SKM-1 treated with dmso at 0.1 percent for 144 hours (cell line): ENCODE measurements at regions not wholly inside any gene's neighbourhood (a gene's known extent, or its start where the extent isn't known, plus 50 kb on each side); places are given as distances from the start of the nearest gene placed in this dataset.
"Not testable (repeated sequence)": the region's sequence is repeated elsewhere in the genome, so short reads cannot be mapped to it uniquely, and the experiment has no call there.

Source experiments
- DNase-seq: peaks from one replicate; lab custom pipeline; 2025; ENCODE audit not compliant: unreplicated experiment; lab: John Stamatoyannopoulos, UW

- DNase-seq, result peak; percentile 29
These were observed 230.7 kb downstream of the SATB1 start for GRCh38 chr3:18194431-18194830.

- DNase-seq, result no peak
These were observed 234.5 kb downstream of the SATB1 start for GRCh38 chr3:18190646-18191045.

- DNase-seq, result no peak
These were observed 235.7 kb downstream of the SATB1 start for GRCh38 chr3:18189282-18190050.

GRCh38 chr3:18188491-18188890 is 236.6 kb downstream of the SATB1 start:
- no peak for DNase-seq

GRCh38 chr3:18185624-18186023 is 239.5 kb downstream of the SATB1 start:
- DNase-seq, result no peak

GRCh38 chr3:18182923-18183322 is 242.2 kb downstream of the SATB1 start:
- not testable (repeated sequence) for DNase-seq

GRCh38 chr3:18179521-18179920 is 245.6 kb downstream of the SATB1 start:
- no peak for DNase-seq

- DNase-seq, result no peak
These were observed 247.9 kb downstream of the SATB1 start for GRCh38 chr3:18177271-18177670.

- not testable (repeated sequence) for DNase-seq
These were observed 251.2 kb downstream of the SATB1 start for GRCh38 chr3:18173891-18174290.

GRCh38 chr3:18159681-18160080 is 265.5 kb downstream of the SATB1 start:
- DNase-seq, result no peak

GRCh38 chr3:18153571-18154173 is 271.5 kb downstream of the SATB1 start:
- DNase-seq, result no peak

GRCh38 chr3:18151199-18151598 is 273.9 kb downstream of the SATB1 start:
- no peak for DNase-seq

GRCh38 chr3:18149935-18150334 is 275.2 kb downstream of the SATB1 start:
- DNase-seq, result no peak

- no peak for DNase-seq
These were observed 275.8 kb downstream of the SATB1 start for GRCh38 chr3:18149386-18149785.

- DNase-seq, result no peak
These were observed 280.6 kb downstream of the SATB1 start for GRCh38 chr3:18144571-18144970.

- no peak for DNase-seq
These were observed 281.8 kb downstream of the SATB1 start for GRCh38 chr3:18143258-18143780.

- DNase-seq, result no peak
These were observed 287.2 kb downstream of the SATB1 start for GRCh38 chr3:18137958-18138357.

- DNase-seq, result no peak
These were observed 289.9 kb downstream of the SATB1 start for GRCh38 chr3:18135060-18135814.

GRCh38 chr3:18134386-18135059 is 290.6 kb downstream of the SATB1 start:
- no peak for DNase-seq

GRCh38 chr3:18132991-18133390 is 292.1 kb downstream of the SATB1 start:
- no peak for DNase-seq
